ENCODE measurements at regions not wholly inside any gene's neighbourhood (a gene's known extent, or its start where the extent isn't known, plus 50 kb on each side); places are given as distances from the start of the nearest gene placed in this dataset.
"Not testable (repeated sequence)": the region's sequence is repeated elsewhere in the genome, so short reads cannot be mapped to it uniquely, and the experiment has no call there.

- DNase-seq (ENCODE audit: low spot score) = peak; percentile 24
Measured at GRCh38 chr7:6882321-6882721, 56.2 kb upstream of the CCZ1B start.

DNA sequence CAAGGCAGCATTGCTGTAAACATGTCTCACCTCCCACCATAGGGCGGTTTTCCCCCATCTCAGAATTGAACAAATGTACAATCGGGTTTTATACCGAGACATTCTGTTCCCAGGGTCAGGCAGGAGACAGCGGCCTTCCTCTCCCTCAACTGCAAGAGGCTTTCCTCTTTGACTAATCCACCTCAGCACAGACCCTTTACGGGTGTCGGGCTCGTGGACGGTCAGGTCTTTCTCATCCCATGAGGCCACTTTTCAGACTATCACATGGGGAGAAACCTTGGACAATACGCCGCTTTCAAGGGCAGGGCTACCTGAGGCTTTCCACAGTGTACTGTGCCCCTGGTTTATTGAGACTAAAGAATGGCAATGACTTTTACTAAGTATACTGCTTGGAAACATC is 57.7 kb upstream of the CCZ1B start:
- DNase-seq (ENCODE audit: low spot score) = not testable (repeated sequence)

GRCh38 chr7:6886198-6886597 is 60.1 kb upstream of the CCZ1B start:
- no peak for DNase-seq (ENCODE audit: low spot score)

DNA sequence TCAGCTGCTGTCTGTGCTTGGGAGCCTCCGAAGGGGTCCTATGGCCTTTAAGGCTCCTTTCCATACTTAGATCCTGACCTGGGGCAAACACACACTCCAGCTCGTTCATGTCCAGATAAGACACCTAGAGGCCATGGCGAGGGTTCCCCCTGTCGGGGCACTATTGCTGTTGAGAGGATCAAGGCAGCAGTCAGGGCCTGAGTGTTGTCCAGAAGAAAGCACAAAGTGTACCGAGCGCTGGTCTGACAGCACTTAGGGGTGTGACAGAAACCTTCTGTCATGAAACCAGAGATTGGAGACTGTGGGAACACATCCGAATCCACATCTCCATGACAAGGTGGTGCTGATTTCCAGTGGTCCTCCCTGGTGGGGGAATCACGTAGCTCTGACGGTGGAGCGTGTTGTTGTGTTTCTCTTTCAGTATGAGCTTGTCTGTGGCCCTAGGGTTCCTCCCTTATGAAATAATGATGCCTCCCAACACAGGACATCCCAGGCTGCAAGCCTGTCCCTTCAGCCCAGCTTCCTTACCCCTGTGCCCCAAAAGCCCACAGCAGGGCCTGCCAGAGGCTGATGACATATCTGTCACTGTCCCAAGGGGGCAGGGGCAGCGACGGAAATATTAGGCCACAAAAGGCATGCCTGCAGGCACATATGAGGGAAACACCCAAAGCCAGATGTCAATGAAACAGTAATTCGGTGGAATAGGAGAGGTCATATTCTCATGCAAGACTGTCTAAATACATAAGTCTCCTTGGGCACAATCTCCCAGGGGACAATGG is 62.4 kb upstream of the CCZ1B start:
- not testable (repeated sequence) for DNase-seq (ENCODE audit: low spot score)

DNA sequence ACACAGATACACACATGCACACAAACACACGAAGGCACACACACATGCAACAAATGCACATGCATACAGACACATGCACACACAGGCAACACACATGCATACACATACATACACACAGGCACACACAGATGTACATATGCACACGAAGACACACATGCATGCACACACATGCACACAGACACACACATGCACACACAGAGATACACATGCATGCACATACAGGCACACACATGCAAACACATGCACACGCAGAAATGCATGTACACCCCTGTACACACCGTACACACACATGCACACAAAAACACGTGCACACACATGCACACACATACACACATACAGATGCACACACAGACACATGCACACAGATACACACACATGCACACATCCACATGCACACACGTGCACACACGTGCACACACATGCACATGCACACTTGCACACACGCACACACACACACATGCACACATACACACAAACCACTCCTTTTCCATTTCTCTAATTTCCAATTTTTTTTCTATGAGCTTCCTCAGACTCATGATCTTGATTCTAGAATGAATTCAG is 63.3 kb upstream of the CCZ1B start:
- no peak for DNase-seq (ENCODE audit: low spot score)

DNA sequence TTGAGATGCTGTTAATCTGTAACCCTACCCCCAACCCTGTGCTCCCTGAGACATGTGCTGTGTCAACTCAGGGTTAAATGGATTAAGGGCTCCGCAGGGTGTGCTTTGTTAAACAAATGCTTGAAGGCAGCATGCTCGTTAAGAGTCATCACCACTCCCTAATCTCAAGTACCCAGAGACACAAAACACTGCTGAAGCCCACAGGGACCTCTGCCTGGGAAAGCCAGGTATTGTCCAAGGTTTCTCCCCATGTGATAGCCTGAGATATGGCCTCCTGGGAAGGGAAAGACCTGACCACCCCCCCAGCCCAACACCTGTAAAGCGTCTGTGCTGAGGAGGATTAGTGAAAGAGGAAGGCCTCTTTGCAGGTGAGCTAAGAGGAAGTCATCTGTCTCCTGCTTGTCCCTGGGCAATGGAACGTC is 76.0 kb upstream of the CCZ1B start:
- not testable (repeated sequence) for DNase-seq (ENCODE audit: low spot score)

- not testable (repeated sequence) for DNase-seq (ENCODE audit: low spot score)
Measured at GRCh38 chr7:6903289-6903688, 77.2 kb upstream of the CCZ1B start.

- not testable (repeated sequence) for DNase-seq (ENCODE audit: low spot score)
Measured at GRCh38 chr7:6903792-6904191, 77.7 kb upstream of the CCZ1B start.

GRCh38 chr7:6917258-6917657 is 91.2 kb upstream of the CCZ1B start:
- DNase-seq (ENCODE audit: low spot score) = no peak

DNA sequence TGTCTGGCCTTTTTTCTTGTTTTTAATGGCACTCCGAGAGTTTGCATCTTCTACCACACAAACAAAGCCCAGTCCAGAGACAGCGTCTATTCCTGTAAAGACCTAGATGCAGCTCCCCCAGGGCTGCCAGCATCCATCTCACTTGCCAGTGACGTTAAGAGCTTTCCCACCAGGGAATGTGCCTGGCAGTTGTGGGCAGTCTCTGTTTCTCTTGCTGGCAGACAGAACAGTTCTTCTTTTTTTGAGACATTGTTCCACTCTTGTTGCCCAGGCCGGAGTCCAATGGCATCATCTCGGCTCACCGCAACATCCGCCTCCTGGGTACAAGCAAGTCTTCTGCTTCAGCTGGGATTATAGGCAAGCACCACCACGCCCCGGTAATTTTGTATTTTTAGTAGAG is 93.1 kb upstream of the CCZ1B start:
- not testable (repeated sequence) for DNase-seq (ENCODE audit: low spot score)

GRCh38 chr7:6924523-6924922 is 98.4 kb upstream of the CCZ1B start:
- not testable (repeated sequence) for DNase-seq (ENCODE audit: low spot score)

GRCh38 chr7:6926193-6927174 is 100.4 kb upstream of the CCZ1B start:
- DNase-seq (ENCODE audit: low spot score) = not testable (repeated sequence)

- not testable (repeated sequence) for DNase-seq (ENCODE audit: low spot score)
Measured at GRCh38 chr7:6927643-6928042, 101.6 kb upstream of the CCZ1B start.

DNA sequence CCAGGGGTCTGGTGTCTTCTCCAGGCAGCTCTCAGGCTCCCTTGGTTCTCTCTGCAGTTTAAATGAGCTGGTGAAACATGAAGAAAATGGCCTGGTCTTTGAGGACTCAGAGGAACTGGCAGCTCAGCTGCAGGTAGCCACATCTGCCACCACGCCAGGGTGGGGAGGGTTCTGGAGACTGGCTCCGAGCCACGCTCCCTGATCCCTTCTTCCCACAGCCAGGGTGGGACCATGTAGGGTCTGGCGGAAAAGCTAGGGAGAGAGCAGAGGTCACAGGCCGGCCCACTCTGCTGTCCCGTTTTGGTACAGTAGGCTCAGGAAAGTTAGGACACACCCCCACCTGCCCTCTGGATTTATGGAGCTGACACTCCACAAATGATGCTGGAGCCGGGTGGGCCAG is 103.5 kb upstream of the CCZ1B start:
- DNase-seq (ENCODE audit: low spot score) = not testable (repeated sequence)

GRCh38 chr7:6930081-6930635 is 104.1 kb upstream of the CCZ1B start:
- DNase-seq (ENCODE audit: low spot score) = not testable (repeated sequence)

DNA sequence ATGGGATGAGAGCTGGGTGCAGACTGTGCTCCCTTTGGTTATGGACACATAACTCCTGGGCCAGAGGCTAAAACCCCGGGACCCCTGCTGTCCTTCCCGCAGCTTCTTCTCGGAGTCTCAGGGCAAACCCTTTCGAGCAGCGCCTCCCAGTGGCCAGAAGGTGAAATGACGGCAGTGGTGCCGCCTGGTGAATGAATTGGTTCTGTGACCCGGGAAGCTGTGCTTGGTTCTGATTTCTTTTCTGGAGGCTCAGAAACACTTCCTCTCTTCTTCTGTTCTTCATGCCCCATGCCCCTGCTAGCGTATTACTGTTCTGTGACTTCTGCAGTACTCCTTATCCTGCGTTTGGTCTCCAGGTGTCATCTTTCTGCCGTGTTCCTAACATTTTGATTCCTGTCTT is 104.7 kb upstream of the CCZ1B start:
- DNase-seq (ENCODE audit: low spot score) = not testable (repeated sequence)

DNA sequence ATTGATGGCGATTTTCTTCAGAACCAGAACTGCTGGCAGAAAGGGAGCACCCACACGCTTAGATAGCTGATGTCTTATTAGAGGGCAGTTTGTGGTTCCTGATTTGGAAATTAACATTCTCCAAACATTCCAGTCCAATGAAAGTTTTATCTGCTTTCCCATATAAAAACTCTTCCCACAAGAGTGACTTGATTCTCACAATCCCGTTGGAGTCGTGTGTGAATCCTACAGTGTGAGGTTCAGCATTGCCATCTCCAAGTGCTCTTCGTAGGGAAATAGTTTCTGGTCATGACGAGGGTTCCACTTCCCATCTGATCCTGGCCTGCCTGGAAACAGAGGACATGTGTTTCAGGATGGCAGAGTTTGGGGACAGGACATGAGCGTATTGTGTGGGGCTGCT is 105.4 kb upstream of the CCZ1B start:
- not testable (repeated sequence) for DNase-seq (ENCODE audit: low spot score)

GRCh38 chr7:6933954-6934632 is 108.0 kb upstream of the CCZ1B start:
- DNase-seq (ENCODE audit: low spot score) = not testable (repeated sequence)

DNA sequence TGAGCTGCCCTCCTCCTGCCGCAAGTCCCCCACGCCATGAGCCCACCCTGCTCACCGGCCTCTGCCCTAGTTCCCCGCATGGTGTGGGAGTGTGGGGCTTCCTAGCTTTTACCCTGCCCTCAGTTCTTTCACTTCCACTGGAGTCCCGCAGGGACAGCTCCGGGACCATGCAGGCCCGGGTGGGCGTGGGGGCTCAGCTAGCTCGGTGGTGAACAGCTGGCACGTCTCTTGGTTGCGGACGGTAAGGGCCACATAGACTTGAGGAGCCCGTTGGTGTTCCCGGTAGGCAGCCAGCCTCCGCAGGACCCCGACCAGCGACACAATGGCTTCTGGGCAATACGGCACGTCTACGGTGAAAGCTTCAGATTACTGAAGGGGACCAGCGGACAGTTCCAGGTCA is 108.9 kb upstream of the CCZ1B start:
- DNase-seq (ENCODE audit: low spot score) = no peak

GRCh38 chr7:6936626-6937025 is 110.6 kb upstream of the CCZ1B start:
- not testable (repeated sequence) for DNase-seq (ENCODE audit: low spot score)

GRCh38 chr7:6937746-6938145 is 111.7 kb upstream of the CCZ1B start:
- DNase-seq (ENCODE audit: low spot score) = not testable (repeated sequence)
